HCT116 (cell line): ENCODE measurements at regions not wholly inside any gene's neighbourhood (a gene's known extent, or its start where the extent isn't known, plus 50 kb on each side); places are given as distances from the start of the nearest gene placed in this dataset.

ENCODE experiments used
- ATAC-seq: fragments of 200-7000 bp; cut with Tn5 transposase; 2 replicates; pipeline ENCODE4 v1.9.1; 2020; ENCODE audit warnings: mild to moderate bottlenecking, moderate library complexity
- BruUV-seq: library from RNA; stranded (reverse); fragments of 400-500 nt; replicated peaks from 2 replicates; lab custom pipeline; 2021; lab: Mats Ljungman, UMichigan
- CTCF ChIA-PET: fragments of 300-600 bp; sonication (Branson Sonifier 250); formaldehyde crosslinking; loops from one replicate; lab custom pipeline; 2021; ENCODE audit warnings: antibody characterized with exemption; lab: Charles Lee
- POLR2A ChIA-PET: fragments of 300-600, 350-600 bp; sonication (Branson Sonifier 250); formaldehyde crosslinking; loops from one replicate; lab custom pipeline; 2021; ENCODE audit warnings: antibody characterized with exemption; lab: Charles Lee
- RAD21 ChIA-PET, 2 experiments: fragments of 300-600 bp; sonication (Branson Sonifier 250); formaldehyde crosslinking; loops; one replicate each; lab custom pipeline; 2023; ENCODE audit warnings: low total read pairs in 2 of 2; ENCODE audit not compliant: uncharacterized antibody in 2 of 2, unreplicated experiment in 2 of 2, low non-redundant PET in 1 of 2; lab: Charles Lee
- DNase-seq: peaks from one replicate; pipeline ENCODE4 v3.0.0-alpha.2; 2010; ENCODE audit warnings: low read depth, low spot score
- H2AFZ ChIP-seq: fragments of 200-600 bp; shearing (Covaris generic), sonication (generic); 2 replicates; pipeline ENCODE4 v1.6.1; 2017; ENCODE audit warnings: low read depth, mixed run types, mixed read lengths, antibody characterized with exemption, low read length; ENCODE audit not compliant: poor library complexity, severe bottlenecking
- H3K27ac ChIP-seq: 2 replicates; pipeline ENCODE4 v1.5.1; 2012; ENCODE audit warnings: low read depth, low read length
- H3K27me3 ChIP-seq: fragments of 200-600 bp; sonication (generic); 2 replicates; pipeline ENCODE4 v1.6.1; 2016; ENCODE audit warnings: mixed run types, low read length, mixed read lengths; ENCODE audit not compliant: insufficient read depth
- H3K36me3 ChIP-seq, 2 experiments: fragments of 200-500 bp in 1 of 2; fragments of 200-600 bp in 1 of 2; sonication (Bioruptor generic) in 1 of 2; sonication (generic) in 1 of 2; 2 replicates each; pipeline versions ENCODE4 v1.5.1 to v1.6.1; 2014 to 2016; ENCODE audit warnings: low read length in 2 of 2, inconsistent platforms in 1 of 2, mixed read lengths in 1 of 2, mixed run types in 1 of 2; ENCODE audit not compliant: insufficient read depth in 2 of 2, control insufficient read depth in 1 of 2
- H3K4me1 ChIP-seq, 2 experiments: fragments of 200-600 bp in 1 of 2; sonication (generic) in 1 of 2; 2 replicates each; pipeline versions ENCODE4 v1.5.1 to v1.6.1; 2012 to 2017; ENCODE audit warnings: low read length in 2 of 2, inconsistent platforms in 1 of 2, mild to moderate bottlenecking in 1 of 2, mixed read lengths in 1 of 2, mixed run types in 1 of 2, moderate library complexity in 1 of 2; ENCODE audit not compliant: insufficient read depth in 2 of 2, control insufficient read depth in 1 of 2
- H3K4me2 ChIP-seq: fragments of 200-600 bp; sonication (generic); 2 replicates; pipeline ENCODE4 v1.6.1; 2017; ENCODE audit warnings: mixed run types, low read length, mixed read lengths
- H3K4me3 ChIP-seq, 2 experiments: fragments of 200-600 bp in 1 of 2; sonication (generic) in 1 of 2; replicated peaks in 1 of 2; 2 replicates each; pipeline ENCODE4 v1.5.1; 2011 to 2016; ENCODE audit warnings: low read length in 2 of 2, control low read depth in 1 of 2, low read depth in 1 of 2, mild to moderate bottlenecking in 1 of 2, mixed read lengths in 1 of 2, mixed run types in 1 of 2
- H3K79me2 ChIP-seq: fragments of 200-600 bp; sonication (generic); 2 replicates; pipeline ENCODE4 v1.6.1; 2017; ENCODE audit warnings: mild to moderate bottlenecking, mixed run types, low read length, moderate library complexity, mixed read lengths; ENCODE audit not compliant: insufficient read depth
- H3K9ac ChIP-seq: fragments of 200-600 bp; sonication (generic); 2 replicates; pipeline ENCODE4 v1.6.1; 2016; ENCODE audit warnings: low read length, mixed read lengths
- H3K9me2 ChIP-seq: fragments of 200-600 bp; sonication (generic), shearing (Covaris generic); 2 replicates; pipeline ENCODE4 v1.6.1; 2017; ENCODE audit warnings: mixed run types, mild to moderate bottlenecking, moderate library complexity; ENCODE audit not compliant: insufficient read depth
- H3K9me3 ChIP-seq, 2 experiments: fragments of 200-500 bp in 1 of 2; fragments of 200-600 bp in 1 of 2; sonication (Bioruptor generic) in 1 of 2; sonication (generic) in 1 of 2; 2 replicates each; pipeline ENCODE4 v1.6.1; 2014 to 2017; ENCODE audit warnings: low read length in 2 of 2, mixed read lengths in 2 of 2, inconsistent platforms in 1 of 2, low read depth in 1 of 2, mild to moderate bottlenecking in 1 of 2, mixed run types in 1 of 2, moderate library complexity in 1 of 2; ENCODE audit not compliant: control insufficient read depth in 1 of 2, insufficient read depth in 1 of 2
- H4K20me1 ChIP-seq: fragments of 200-600 bp; sonication (generic), shearing (Covaris generic); 2 replicates; pipeline ENCODE4 v1.6.1; 2017; ENCODE audit warnings: mixed run types, mild to moderate bottlenecking, moderate library complexity; ENCODE audit not compliant: insufficient read depth
- ATF3 ChIP-seq: IDR thresholded peaks from 2 replicates; pipeline ENCODE4 v1.6.1; 2012
- CBX3 ChIP-seq: IDR thresholded peaks from 2 replicates; pipeline ENCODE4 v1.6.1; 2012; ENCODE audit warnings: low read depth
- CEBPB ChIP-seq: IDR thresholded peaks from 2 replicates; pipeline ENCODE4 v1.6.1; 2012; ENCODE audit warnings: low read depth
- EZH2phosphoT487 ChIP-seq: fragments of 200-600 bp; IDR thresholded peaks from 2 replicates; pipeline ENCODE4 v1.6.1; 2018; ENCODE audit warnings: antibody characterized with exemption, borderline replicate concordance
- FOSL1 ChIP-seq: IDR thresholded peaks from 2 replicates; pipeline ENCODE4 v1.6.1; 2012; ENCODE audit warnings: low read depth
- JUND ChIP-seq: IDR thresholded peaks from 2 replicates; pipeline ENCODE4 v1.6.1; 2012
- MAX ChIP-seq: IDR thresholded peaks from 2 replicates; pipeline ENCODE4 v1.6.1; 2012
- POLR2A ChIP-seq: IDR thresholded peaks from 2 replicates; pipeline ENCODE4 v1.7.0; 2011; ENCODE audit warnings: borderline replicate concordance; ENCODE audit not compliant: insufficient read depth, insufficient read length; ENCODE audit errors: extremely low read depth
- POLR2AphosphoS5 ChIP-seq: IDR thresholded peaks from 2 replicates; pipeline ENCODE4 v1.6.1; 2011; ENCODE audit warnings: mild to moderate bottlenecking, low read depth, low read length, moderate library complexity
- RAD21 ChIP-seq: IDR thresholded peaks from 2 replicates; pipeline ENCODE4 v1.6.1; 2012; ENCODE audit warnings: low read depth, mild to moderate bottlenecking
- SIN3A ChIP-seq: IDR thresholded peaks from 2 replicates; pipeline ENCODE4 v1.6.1; 2012; ENCODE audit warnings: low read depth
- SP1 ChIP-seq: IDR thresholded peaks from 2 replicates; pipeline ENCODE4 v1.6.1; 2012; ENCODE audit warnings: low read depth
- SRF ChIP-seq: IDR thresholded peaks from 2 replicates; pipeline ENCODE4 v1.6.1; 2012; ENCODE audit warnings: low read depth
- ZBTB33 ChIP-seq: IDR thresholded peaks from 2 replicates; pipeline ENCODE4 v1.6.1; 2011; ENCODE audit warnings: mild to moderate bottlenecking, low read length, moderate library complexity; ENCODE audit not compliant: insufficient replicate concordance; ENCODE audit errors: extremely low read depth
- ZFX ChIP-seq: fragments of 450-650 bp; IDR thresholded peaks from 2 replicates; pipeline ENCODE4 v1.6.1; 2017
- ZNF274 ChIP-seq: fragments of 200-500 bp; sonication (Bioruptor generic); IDR thresholded peaks from 2 replicates; pipeline ENCODE4 v1.6.1; 2014; ENCODE audit warnings: mild to moderate bottlenecking, low read depth, low read length, inconsistent platforms
- intact Hi-C: fragments of 100-400 bp; cut with micrococcal nuclease; formaldehyde crosslinking; loops from 2 replicates; pipeline ENCODE4 v1.10.0; 2022

- intact Hi-C loops = no loop called here
- Histone ChIP-seq H3K27me3 (no peaks in the 10 kb centered on the region), H2AFZ (no peak overlapping the region), H3K9ac (peak overlapping the region; percentile 6; the same call in 1 of the 2 replicates), H3K36me3 (no peaks in the 10 kb centered on the region; a peak in 1 of 4 replicates), H3K9me2 (no peaks in the 10 kb centered on the region), H3K4me3 (peak overlapping the region in 1 of 2 experiments; percentile 36; a peak in 2 of 4 replicates), H4K20me1 (no peaks in the 10 kb centered on the region), H3K4me1 (peaks cover 11 to 35% of the 10 kb centered on the region in 2 experiments), H3K27ac (peak overlapping the region; percentile 19; the same call in 1 of the 2 replicates), H3K9me3 (no peaks in the 10 kb centered on the region), H3K79me2 (peaks cover 52% of the 10 kb centered on the region), H3K4me2 (peak overlapping the region; percentile 68)
- BruUV-seq = no TSS peak
- CTCF ChIA-PET = interaction anchor here (1.2 kb wide), 1 partner anchor 39 kb away, joined by 3 read pairs; no protein-coding TSS in a partner anchor
- RAD21 ChIA-PET = no interaction called here
- peak; percentile 37 for DNase-seq
- ATAC-seq = peak; percentile 78
- TF ChIP-seq ZNF274 = no peak
- no peak for TF ChIP-seq POLR2A
- TF ChIP-seq JUND = peak; percentile 49
- TF ChIP-seq CBX3 = no peak
- 0 out of 2 replicates have a peak, but pooled peaks have one; percentile 35 for TF ChIP-seq SIN3A
- TF ChIP-seq SRF = 0 out of 2 replicates have a peak, but pooled peaks have one; percentile 13
- TF ChIP-seq ZBTB33 = no peak
- no peak for TF ChIP-seq CEBPB
- peak; percentile 48; the same call in 1 of the 2 replicates for TF ChIP-seq MAX
- TF ChIP-seq POLR2AphosphoS5 = no peak
- TF ChIP-seq EZH2phosphoT487 = no peak
- peak; percentile 84 for TF ChIP-seq FOSL1
- 0 out of 2 replicates have a peak, but pooled peaks have one; percentile 2 for TF ChIP-seq RAD21
- TF ChIP-seq SP1 = peak; percentile 35
- TF ChIP-seq ZFX = no peak
- TF ChIP-seq ATF3 = no peak
- POLR2A ChIA-PET = no interaction called here
Measured at GRCh38 chr19:46951171-46951986, 68.3 kb upstream of the NPAS1 start.
